HEK293 (cell line): ENCODE measurements at regions not wholly inside any gene's neighbourhood (a gene's known extent, or its start where the extent isn't known, plus 50 kb on each side); places are given as distances from the start of the nearest gene placed in this dataset.

ENCODE experiments used
- CTCF ChIA-PET: fragments of 350-600 bp; formaldehyde crosslinking; extraction: SDS; loops from one replicate; lab custom pipeline; 2021; ENCODE audit warnings: antibody characterized with exemption; lab: Yijun Ruan, JAX
- POLR2A ChIA-PET: fragments of 300-600 bp; formaldehyde crosslinking; extraction: SDS; loops from one replicate; lab custom pipeline; 2020; ENCODE audit warnings: antibody characterized with exemption, inconsistent platforms; lab: Yijun Ruan, JAX
- H3K27ac ChIP-seq: fragments of 200-500 bp; sonication (Bioruptor generic); 2 replicates; pipeline ENCODE4 v1.5.1; 2014; ENCODE audit warnings: low read depth, low read length, control low read depth, inconsistent platforms; ENCODE audit errors: extremely low read depth
- H3K36me3 ChIP-seq, 2 experiments: fragments of 200-500 bp in 1 of 2; sonication (Bioruptor generic) in 1 of 2; 1 replicate in 1 of 2; 2 replicates in 1 of 2; pipeline ENCODE4 v1.5.1; 2014 to 2017; ENCODE audit warnings: inconsistent platforms in 2 of 2, low read length in 2 of 2; ENCODE audit not compliant: control insufficient read depth in 2 of 2, insufficient read depth in 1 of 2
- H3K4me1 ChIP-seq: fragments of 200-500 bp; sonication (Bioruptor generic); 2 replicates; pipeline ENCODE4 v1.5.1; 2014; ENCODE audit warnings: mild to moderate bottlenecking, low read length, inconsistent platforms; ENCODE audit not compliant: control insufficient read depth, insufficient read depth
- H3K4me3 ChIP-seq: 2 replicates; pipeline ENCODE4 v1.5.1; 2011; ENCODE audit warnings: low read depth, mild to moderate bottlenecking, control low read depth, low read length, moderate library complexity
- H3K9me3 ChIP-seq: fragments of 200-500 bp; sonication (Bioruptor generic); 2 replicates; pipeline ENCODE4 v1.5.1; 2014; ENCODE audit warnings: low read depth, low read length, inconsistent platforms; ENCODE audit not compliant: control insufficient read depth, insufficient read depth
- BCL11A ChIP-seq: fragments of 450-650 bp; formaldehyde crosslinking; IDR thresholded peaks from 2 replicates; pipeline ENCODE4 v1.5.1; 2016; ENCODE audit warnings: low read depth, missing biosample characterization, missing genetic modification characterization
- GLIS2 ChIP-seq: fragments of 450-650 bp; formaldehyde crosslinking; IDR thresholded peaks from 2 replicates; pipeline ENCODE4 v1.5.1; 2016; ENCODE audit warnings: missing biosample characterization, missing genetic modification characterization
- HOXC10 ChIP-seq: sonication (generic); formaldehyde crosslinking; IDR thresholded peaks from 2 replicates; pipeline ENCODE4 v1.8.1; 2023; ENCODE audit warnings: mild to moderate bottlenecking, missing genetic modification reagents
- RBAK ChIP-seq: fragments of 450-650 bp; formaldehyde crosslinking; IDR thresholded peaks from 2 replicates; pipeline ENCODE4 v1.5.1; 2016; ENCODE audit warnings: missing biosample characterization, missing genetic modification characterization
- SCRT2 ChIP-seq: fragments of 450-650 bp; formaldehyde crosslinking; IDR thresholded peaks from 2 replicates; pipeline ENCODE4 v1.5.1; 2016; ENCODE audit warnings: missing biosample characterization, missing genetic modification characterization
- SETDB1 ChIP-seq: IDR thresholded peaks from one replicate; pipeline ENCODE4 v1.6.1; 2017; ENCODE audit warnings: mild to moderate bottlenecking, low read length, moderate library complexity, mixed read lengths; ENCODE audit not compliant: insufficient read length
- SP7 ChIP-seq: fragments of 450-650 bp; formaldehyde crosslinking; IDR thresholded peaks from 2 replicates; pipeline ENCODE4 v1.5.1; 2016; ENCODE audit warnings: missing biosample characterization, missing genetic modification characterization
- ZBTB20 ChIP-seq: fragments of 450-650 bp; formaldehyde crosslinking; IDR thresholded peaks from 2 replicates; pipeline ENCODE4 v1.5.1; 2016; ENCODE audit warnings: missing biosample characterization, missing genetic modification characterization
- ZNF16 ChIP-seq: fragments of 450-650 bp; formaldehyde crosslinking; IDR thresholded peaks from 2 replicates; pipeline ENCODE4 v1.5.1; 2016; ENCODE audit warnings: low read depth, missing biosample characterization, missing genetic modification characterization
- ZNF23 ChIP-seq: fragments of 450-650 bp; formaldehyde crosslinking; IDR thresholded peaks from 2 replicates; pipeline ENCODE4 v1.5.1; 2016; ENCODE audit warnings: missing biosample characterization, missing genetic modification characterization, borderline replicate concordance
- ZNF24 ChIP-seq: fragments of 450-650 bp; formaldehyde crosslinking; IDR thresholded peaks from 2 replicates; pipeline ENCODE4 v1.5.1; 2016; ENCODE audit warnings: missing biosample characterization, missing genetic modification characterization
- ZNF292 ChIP-seq: fragments of 450-650 bp; formaldehyde crosslinking; IDR thresholded peaks from 2 replicates; pipeline ENCODE4 v1.5.1; 2016; ENCODE audit warnings: low read depth, missing biosample characterization, missing genetic modification characterization, borderline replicate concordance
- ZNF423 ChIP-seq: fragments of 450-650 bp; formaldehyde crosslinking; IDR thresholded peaks from 2 replicates; pipeline ENCODE4 v1.5.1; 2016; ENCODE audit warnings: missing biosample characterization, missing genetic modification characterization
- ZNF510 ChIP-seq: fragments of 450-650 bp; formaldehyde crosslinking; IDR thresholded peaks from 2 replicates; pipeline ENCODE4 v1.5.1; 2018; ENCODE audit warnings: mild to moderate bottlenecking, missing genetic modification characterization, missing biosample characterization; ENCODE audit not compliant: insufficient replicate concordance
- ZNF514 ChIP-seq: fragments of 450-650 bp; formaldehyde crosslinking; IDR thresholded peaks from 2 replicates; pipeline ENCODE4 v1.5.1; 2016; ENCODE audit warnings: missing biosample characterization, missing genetic modification characterization
- ZNF549 ChIP-seq: fragments of 450-650 bp; IDR thresholded peaks from 2 replicates; pipeline ENCODE4 v1.5.1; 2018; ENCODE audit warnings: missing biosample characterization, missing genetic modification characterization, mild to moderate bottlenecking, inconsistent platforms, moderate library complexity
- ZNF626 ChIP-seq: fragments of 450-650 bp; sonication (Bioruptor Pico); formaldehyde crosslinking; IDR thresholded peaks from 2 replicates; pipeline ENCODE4 v1.5.1; 2018; ENCODE audit warnings: missing biosample characterization, missing genetic modification characterization, inconsistent platforms
- ZNF658 ChIP-seq: fragments of 450-650 bp; formaldehyde crosslinking; IDR thresholded peaks from 2 replicates; pipeline ENCODE4; 2016; ENCODE audit warnings: missing biosample characterization, missing genetic modification characterization
- ZNF670 ChIP-seq: fragments of 450-650 bp; formaldehyde crosslinking; IDR thresholded peaks from 2 replicates; pipeline ENCODE4 v1.5.1; 2016; ENCODE audit warnings: missing biosample characterization, missing genetic modification characterization, low read depth
- ZNF791 ChIP-seq: fragments of 450-650 bp; formaldehyde crosslinking; IDR thresholded peaks from 2 replicates; pipeline ENCODE4 v1.5.1; 2016; ENCODE audit warnings: missing biosample characterization, missing genetic modification characterization
- ZNF843 ChIP-seq: fragments of 450-650 bp; formaldehyde crosslinking; IDR thresholded peaks from 2 replicates; pipeline ENCODE4 v1.5.1; 2016; ENCODE audit warnings: missing biosample characterization, missing genetic modification characterization
- ZSCAN16 ChIP-seq: fragments of 450-650 bp; formaldehyde crosslinking; IDR thresholded peaks from 2 replicates; pipeline ENCODE4 v1.5.1; 2016; ENCODE audit warnings: missing biosample characterization, missing genetic modification characterization
- TF ChIP-seq, protein P1 (sequence below): fragments of 450-650 bp; formaldehyde crosslinking; IDR thresholded peaks from 2 replicates; pipeline ENCODE4 v1.5.1; 2016; ENCODE audit warnings: missing biosample characterization, missing genetic modification characterization
- TF ChIP-seq, protein P2 (sequence below): fragments of 450-650 bp; formaldehyde crosslinking; IDR thresholded peaks from 2 replicates; pipeline ENCODE4 v1.5.1; 2016; ENCODE audit warnings: missing biosample characterization, missing genetic modification characterization, low read depth
- TF ChIP-seq, protein P3 (sequence below): fragments of 450-650 bp; formaldehyde crosslinking; IDR thresholded peaks from 2 replicates; pipeline ENCODE4 v1.5.1; 2017; ENCODE audit warnings: missing biosample characterization, missing genetic modification characterization
- TF ChIP-seq, protein P4 (sequence below): fragments of 450-650 bp; formaldehyde crosslinking; IDR thresholded peaks from 2 replicates; pipeline ENCODE4 v1.5.1; 2016; ENCODE audit warnings: missing biosample characterization, missing genetic modification characterization
- TF ChIP-seq, protein P5 (sequence below): fragments of 450-650 bp; formaldehyde crosslinking; IDR thresholded peaks from 2 replicates; pipeline ENCODE4; 2016; ENCODE audit warnings: missing biosample characterization, missing genetic modification characterization

DNA sequence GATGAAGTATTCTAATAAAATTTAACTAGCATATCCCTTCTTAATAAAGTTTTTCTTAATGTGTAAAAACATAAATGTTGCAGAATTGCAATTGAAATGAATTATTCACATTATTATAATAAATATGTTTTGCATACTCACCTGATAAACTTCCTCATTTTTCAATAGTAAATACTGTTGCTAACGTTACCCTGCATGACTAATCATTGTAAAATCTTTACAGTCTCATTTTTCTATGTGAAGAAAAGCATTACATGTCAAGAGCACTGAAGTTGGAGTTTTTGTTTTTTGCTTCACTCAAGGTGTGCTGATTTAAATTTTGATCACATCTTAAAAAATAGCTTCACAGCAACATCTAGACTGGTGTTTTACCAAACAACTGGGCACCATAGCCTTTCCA, 157.2 kb upstream of the CDH18 start:
- Histone ChIP-seq H3K4me3 (no peak overlapping the region), H3K27ac (no peak overlapping the region), H3K4me1 (no peaks in the 10 kb centered on the region), H3K36me3 (no peaks in the 10 kb centered on the region), H3K9me3 (no peaks in the 10 kb centered on the region)
- ChIA-PET CTCF (no interaction called here), POLR2A (no interaction called here)
- TF ChIP-seq SCRT2 (no peak), ZNF16 (no peak), HOXC10 (CRISPR knock-in tag) (no peak), ZNF549 (tag by site-specific recombination) (no peak), ZNF423 (no peak), ZNF791 (tag by site-specific recombination) (no peak), BCL11A (tag by site-specific recombination) (no peak), ZSCAN16 (tag by site-specific recombination) (no peak), ZNF23 (tag by site-specific recombination) (no peak), GLIS2 (tag by site-specific recombination) (no peak), SETDB1 (no peak), ZNF292 (tag by site-specific recombination) (no peak)
- TF ChIP-seq, protein P1, sequence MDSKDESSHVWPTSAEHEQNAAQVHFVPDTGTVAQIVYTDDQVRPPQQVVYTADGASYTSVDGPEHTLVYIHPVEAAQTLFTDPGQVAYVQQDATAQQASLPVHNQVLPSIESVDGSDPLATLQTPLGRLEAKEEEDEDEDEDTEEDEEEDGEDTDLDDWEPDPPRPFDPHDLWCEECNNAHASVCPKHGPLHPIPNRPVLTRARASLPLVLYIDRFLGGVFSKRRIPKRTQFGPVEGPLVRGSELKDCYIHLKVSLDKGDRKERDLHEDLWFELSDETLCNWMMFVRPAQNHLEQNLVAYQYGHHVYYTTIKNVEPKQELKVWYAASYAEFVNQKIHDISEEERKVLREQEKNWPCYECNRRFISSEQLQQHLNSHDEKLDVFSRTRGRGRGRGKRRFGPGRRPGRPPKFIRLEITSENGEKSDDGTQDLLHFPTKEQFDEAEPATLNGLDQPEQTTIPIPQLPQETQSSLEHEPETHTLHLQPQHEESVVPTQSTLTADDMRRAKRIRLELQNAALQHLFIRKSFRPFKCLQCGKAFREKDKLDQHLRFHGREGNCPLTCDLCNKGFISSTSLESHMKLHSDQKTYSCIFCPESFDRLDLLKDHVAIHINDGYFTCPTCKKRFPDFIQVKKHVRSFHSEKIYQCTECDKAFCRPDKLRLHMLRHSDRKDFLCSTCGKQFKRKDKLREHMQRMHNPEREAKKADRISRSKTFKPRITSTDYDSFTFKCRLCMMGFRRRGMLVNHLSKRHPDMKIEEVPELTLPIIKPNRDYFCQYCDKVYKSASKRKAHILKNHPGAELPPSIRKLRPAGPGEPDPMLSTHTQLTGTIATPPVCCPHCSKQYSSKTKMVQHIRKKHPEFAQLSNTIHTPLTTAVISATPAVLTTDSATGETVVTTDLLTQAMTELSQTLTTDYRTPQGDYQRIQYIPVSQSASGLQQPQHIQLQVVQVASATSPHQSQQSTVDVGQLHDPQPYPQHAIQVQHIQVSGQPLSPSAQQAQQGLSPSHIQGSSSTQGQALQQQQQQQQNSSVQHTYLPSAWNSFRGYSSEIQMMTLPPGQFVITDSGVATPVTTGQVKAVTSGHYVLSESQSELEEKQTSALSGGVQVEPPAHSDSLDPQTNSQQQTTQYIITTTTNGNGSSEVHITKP = no peak
- TF ChIP-seq, protein P2, sequence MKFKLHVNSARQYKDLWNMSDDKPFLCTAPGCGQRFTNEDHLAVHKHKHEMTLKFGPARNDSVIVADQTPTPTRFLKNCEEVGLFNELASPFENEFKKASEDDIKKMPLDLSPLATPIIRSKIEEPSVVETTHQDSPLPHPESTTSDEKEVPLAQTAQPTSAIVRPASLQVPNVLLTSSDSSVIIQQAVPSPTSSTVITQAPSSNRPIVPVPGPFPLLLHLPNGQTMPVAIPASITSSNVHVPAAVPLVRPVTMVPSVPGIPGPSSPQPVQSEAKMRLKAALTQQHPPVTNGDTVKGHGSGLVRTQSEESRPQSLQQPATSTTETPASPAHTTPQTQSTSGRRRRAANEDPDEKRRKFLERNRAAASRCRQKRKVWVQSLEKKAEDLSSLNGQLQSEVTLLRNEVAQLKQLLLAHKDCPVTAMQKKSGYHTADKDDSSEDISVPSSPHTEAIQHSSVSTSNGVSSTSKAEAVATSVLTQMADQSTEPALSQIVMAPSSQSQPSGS = no peak

DNA sequence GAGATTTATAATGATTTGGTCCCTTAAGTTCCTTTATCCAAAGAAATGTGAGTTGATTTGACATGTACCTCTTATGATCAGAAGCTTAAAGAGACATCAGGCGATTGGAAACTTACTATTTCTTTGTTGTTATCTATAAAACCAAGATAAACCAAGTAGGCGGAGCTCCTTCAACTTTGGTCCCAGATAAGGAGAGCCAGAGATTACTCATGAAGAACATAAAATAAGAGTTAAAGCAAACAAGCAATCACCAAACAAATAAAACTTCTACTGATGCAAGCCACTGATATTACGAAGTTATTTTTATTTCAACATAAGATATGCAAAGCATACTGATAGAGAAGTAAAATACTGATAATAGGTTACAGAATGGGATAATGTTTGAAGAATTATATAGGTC, 141.5 kb upstream of the CDH18 start:
- POLR2A ChIA-PET = no interaction called here
- no peak for TF ChIP-seq ZBTB20 (tag by site-specific recombination)
- TF ChIP-seq ZNF510 (tag by site-specific recombination) = no peak
- no peak for TF ChIP-seq ZNF658 (tag by site-specific recombination)
- no peak for TF ChIP-seq ZNF514
- TF ChIP-seq ZNF670 (tag by site-specific recombination) = no peak
- TF ChIP-seq ZNF843 (tag by site-specific recombination) = no peak
- no peak for TF ChIP-seq SP7 (tag by site-specific recombination)
- TF ChIP-seq, protein P3, sequence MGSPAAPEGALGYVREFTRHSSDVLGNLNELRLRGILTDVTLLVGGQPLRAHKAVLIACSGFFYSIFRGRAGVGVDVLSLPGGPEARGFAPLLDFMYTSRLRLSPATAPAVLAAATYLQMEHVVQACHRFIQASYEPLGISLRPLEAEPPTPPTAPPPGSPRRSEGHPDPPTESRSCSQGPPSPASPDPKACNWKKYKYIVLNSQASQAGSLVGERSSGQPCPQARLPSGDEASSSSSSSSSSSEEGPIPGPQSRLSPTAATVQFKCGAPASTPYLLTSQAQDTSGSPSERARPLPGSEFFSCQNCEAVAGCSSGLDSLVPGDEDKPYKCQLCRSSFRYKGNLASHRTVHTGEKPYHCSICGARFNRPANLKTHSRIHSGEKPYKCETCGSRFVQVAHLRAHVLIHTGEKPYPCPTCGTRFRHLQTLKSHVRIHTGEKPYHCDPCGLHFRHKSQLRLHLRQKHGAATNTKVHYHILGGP (tag by site-specific recombination) = no peak
- TF ChIP-seq, protein P4, sequence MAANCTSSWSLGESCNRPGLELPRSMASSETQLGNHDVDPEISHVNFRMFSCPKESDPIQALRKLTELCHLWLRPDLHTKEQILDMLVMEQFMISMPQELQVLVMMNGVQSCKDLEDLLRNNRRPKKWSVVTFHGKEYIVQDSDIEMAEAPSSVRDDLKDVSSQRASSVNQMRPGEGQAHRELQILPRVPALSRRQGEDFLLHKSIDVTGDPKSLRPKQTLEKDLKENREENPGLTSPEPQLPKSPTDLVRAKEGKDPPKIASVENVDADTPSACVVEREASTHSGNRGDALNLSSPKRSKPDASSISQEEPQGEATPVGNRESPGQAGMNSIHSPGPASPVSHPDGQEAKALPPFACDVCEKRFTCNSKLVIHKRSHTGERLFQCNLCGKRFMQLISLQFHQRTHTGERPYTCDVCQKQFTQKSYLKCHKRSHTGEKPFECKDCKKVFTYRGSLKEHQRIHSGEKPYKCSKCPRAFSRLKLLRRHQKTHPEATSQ (tag by site-specific recombination) = no peak
- TF ChIP-seq ZNF626 = no peak
- TF ChIP-seq ZNF24 = no peak
- no peak for TF ChIP-seq RBAK
- TF ChIP-seq, protein P5, sequence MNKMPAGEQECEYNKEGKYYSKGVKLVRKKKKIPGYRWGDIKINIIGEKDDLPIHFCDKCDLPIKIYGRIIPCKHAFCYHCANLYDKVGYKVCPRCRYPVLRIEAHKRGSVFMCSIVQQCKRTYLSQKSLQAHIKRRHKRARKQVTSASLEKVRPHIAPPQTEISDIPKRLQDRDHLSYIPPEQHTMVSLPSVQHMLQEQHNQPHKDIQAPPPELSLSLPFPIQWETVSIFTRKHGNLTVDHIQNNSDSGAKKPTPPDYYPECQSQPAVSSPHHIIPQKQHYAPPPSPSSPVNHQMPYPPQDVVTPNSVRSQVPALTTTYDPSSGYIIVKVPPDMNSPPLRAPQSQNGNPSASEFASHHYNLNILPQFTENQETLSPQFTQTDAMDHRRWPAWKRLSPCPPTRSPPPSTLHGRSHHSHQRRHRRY (tag by site-specific recombination) = no peak

More for the DNA sequence above, 141.5 kb upstream of the CDH18 start:
- Histone ChIP-seq H3K36me3 (no peaks in the 10 kb centered on the region), H3K27ac (no peak overlapping the region), H3K4me3 (no peak overlapping the region), H3K4me1 (no peaks in the 10 kb centered on the region), H3K9me3 (no peaks in the 10 kb centered on the region)
- CTCF ChIA-PET = no interaction called here
